Left hindlimb (tissue), 1 donor: ENCODE measurements at regions not wholly inside any gene's neighbourhood (a gene's known extent, or its start where the extent isn't known, plus 50 kb on each side); places are given as distances from the start of the nearest gene placed in this dataset.
"Not testable (repeated sequence)": the region's sequence is repeated elsewhere in the genome, so short reads cannot be mapped to it uniquely, and the experiment has no call there.

Experiments
- DNase-seq: peaks from one replicate; pipeline ENCODE4 v3.0.0-alpha.2; 2018

GRCh38 chr12:94916663-94917062, 86.8 kb downstream of the NDUFA12 start:
- no peak for DNase-seq

- no peak for DNase-seq
Measured at GRCh38 chr12:94909663-94910062, 93.8 kb downstream of the NDUFA12 start.

- not testable (repeated sequence) for DNase-seq
Measured at GRCh38 chr12:94905749-94906148, 97.7 kb downstream of the NDUFA12 start.

GRCh38 chr12:94900496-94900895, 103.0 kb downstream of the NDUFA12 start:
- no peak for DNase-seq

GRCh38 chr12:94898388-94898787, 105.1 kb downstream of the NDUFA12 start:
- DNase-seq: no peak

- no peak for DNase-seq
Measured at GRCh38 chr12:94892544-94893267, 110.8 kb downstream of the NDUFA12 start.

- DNase-seq: no peak
Measured at GRCh38 chr12:94889445-94890210, 113.9 kb downstream of the NDUFA12 start.

GRCh38 chr12:94879542-94879941, 124.0 kb downstream of the NDUFA12 start:
- no peak for DNase-seq

GRCh38 chr12:94875525-94875924, 128.0 kb downstream of the NDUFA12 start:
- DNase-seq: no peak

GRCh38 chr12:94874518-94875302, 128.8 kb downstream of the NDUFA12 start:
- no peak for DNase-seq

GRCh38 chr12:94873734-94874517, 129.6 kb downstream of the NDUFA12 start:
- DNase-seq: no peak

- no peak for DNase-seq
Measured at GRCh38 chr12:94872971-94873733, 130.3 kb downstream of the NDUFA12 start.

GRCh38 chr12:94872671-94872970, 130.9 kb downstream of the NDUFA12 start:
- DNase-seq: no peak

GRCh38 chr12:94872007-94872653, 131.4 kb downstream of the NDUFA12 start:
- DNase-seq: no peak

GRCh38 chr12:94870511-94870910, 133.0 kb downstream of the NDUFA12 start:
- no peak for DNase-seq

GRCh38 chr12:94868161-94868560, 135.3 kb downstream of the NDUFA12 start:
- no peak for DNase-seq

- no peak for DNase-seq
Measured at GRCh38 chr12:94867066-94867855, 136.2 kb downstream of the NDUFA12 start.

GRCh38 chr12:94864987-94865386, 138.5 kb downstream of the NDUFA12 start:
- no peak for DNase-seq

- no peak for DNase-seq
Measured at GRCh38 chr12:94863321-94864035, 140.0 kb downstream of the NDUFA12 start.

- DNase-seq: no peak
Measured at GRCh38 chr12:94862421-94862820, 141.1 kb downstream of the NDUFA12 start.
